Activated CD8-positive, alpha-beta T cell treated with anti-CD3 and anti-CD28 coated beads for 36 hours (primary cell): ENCODE measurements at regions not wholly inside any gene's neighbourhood (a gene's known extent, or its start where the extent isn't known, plus 50 kb on each side); places are given as distances from the start of the nearest gene placed in this dataset.

Experiments
- ATAC-seq: fragments of 200-7000 bp; cut with Tn5 transposase; one replicate; pipeline ENCODE4 v1.10.0; 2021; ENCODE audit warnings: mild to moderate bottlenecking, moderate library complexity
- CTCF ChIA-PET: fragments of 350-600 bp; sonication (Branson Sonifier 250); formaldehyde crosslinking; loops from one replicate; lab custom pipeline; 2021; ENCODE audit warnings: antibody characterized with exemption; lab: Charles Lee
- POLR2A ChIA-PET: fragments of 350-600 bp; sonication (Branson Sonifier 250); formaldehyde crosslinking; loops from one replicate; lab custom pipeline; 2021; ENCODE audit warnings: antibody characterized with exemption; lab: Charles Lee
- DNase-seq: peaks from one replicate; pipeline ENCODE4 v3.0.0-alpha.2; 2020
- H3K27ac Mint-ChIP-seq: one replicate; pipeline ENCODE4 v1.8.0; 2021; ENCODE audit warnings: mild to moderate bottlenecking, mixed read lengths
- H3K27me3 Mint-ChIP-seq: one replicate; pipeline ENCODE4 v1.8.0; 2021; ENCODE audit warnings: mixed read lengths
- H3K36me3 Mint-ChIP-seq: one replicate; pipeline ENCODE4 v1.8.0; 2021; ENCODE audit warnings: low read depth, mixed read lengths
- H3K4me1 Mint-ChIP-seq: one replicate; pipeline ENCODE4 v1.8.0; 2021; ENCODE audit warnings: low read depth, mixed read lengths
- H3K4me3 Mint-ChIP-seq: one replicate; pipeline ENCODE4 v1.8.0; 2021; ENCODE audit warnings: mild to moderate bottlenecking, moderate library complexity, mixed read lengths
- H3K9me3 Mint-ChIP-seq: one replicate; pipeline ENCODE4 v1.8.0; 2021; ENCODE audit warnings: mixed read lengths
- intact Hi-C: fragments of 100-400 bp; cut with micrococcal nuclease; formaldehyde crosslinking; loops from one replicate; pipeline ENCODE4 v1.10.0; 2022
- TF ChIP-seq, protein P1 (sequence below): fragments of 200-600 bp; IDR thresholded peaks from one replicate; pipeline ENCODE4 v1.8.0; 2022; ENCODE audit warnings: antibody characterized with exemption, mild to moderate bottlenecking

DNA sequence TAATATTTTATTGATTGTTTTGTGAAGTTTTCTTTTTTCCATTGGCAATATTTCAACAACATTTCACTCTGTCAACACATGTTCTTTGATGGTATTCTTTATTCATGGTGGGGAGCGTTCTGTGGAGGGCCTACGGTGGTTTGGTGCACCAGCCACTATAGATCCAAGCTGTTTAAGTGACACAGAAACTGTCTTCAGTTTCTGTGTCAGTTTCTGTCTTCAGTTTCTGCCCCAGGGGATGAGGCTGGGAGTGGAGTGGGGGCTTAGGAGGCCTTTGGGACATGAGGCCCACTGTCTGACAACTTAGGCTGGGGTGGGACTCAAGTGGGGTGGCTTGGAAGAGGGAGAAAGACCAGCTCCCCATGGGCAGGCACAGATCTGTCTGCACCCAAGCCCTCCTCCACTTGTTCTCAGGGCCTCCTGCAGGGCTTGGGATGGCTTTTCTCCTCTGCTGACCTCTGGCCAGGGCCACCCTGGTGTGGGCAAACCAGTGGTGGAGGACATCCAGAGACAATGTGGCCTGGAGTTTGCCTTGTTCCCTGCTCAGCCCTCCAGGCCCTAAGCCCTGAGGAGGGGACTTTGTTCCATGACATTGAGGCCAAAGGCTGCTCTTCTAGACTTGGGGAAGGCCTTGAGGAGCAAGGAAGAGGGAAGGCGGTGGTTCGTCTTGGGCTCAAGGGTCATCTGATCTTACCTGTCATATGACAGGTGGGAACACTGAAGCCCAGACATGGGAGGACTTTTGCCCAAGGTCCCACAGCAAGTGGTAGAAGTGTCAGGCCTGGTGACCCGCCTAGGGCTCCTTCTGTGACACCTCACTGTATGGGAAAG lies 60.3 kb upstream of the SMAD6 start:
- CTCF ChIA-PET = interaction anchor here (1.2 kb wide), 1 partner anchor 210 kb away, joined by 4 read pairs; no protein-coding TSS in a partner anchor
- H3K4me3 Mint-ChIP-seq = no peak overlapping the region

GRCh38 chr15:66642514-66642913 lies 59.5 kb upstream of the SMAD6 start:
- Mint-ChIP-seq H3K9me3 (no peaks in the 10 kb centered on the region), H3K27me3 (no peaks in the 10 kb centered on the region), H3K4me3 (no peak overlapping the region), H3K27ac (no peak overlapping the region), H3K4me1 (peaks cover 9% of the 10 kb centered on the region), H3K36me3 (no peaks in the 10 kb centered on the region)
- DNase-seq = no peak
- ChIA-PET CTCF (interaction anchor here (1.2 kb wide), 1 partner anchor 209 kb away, joined by 4 read pairs; no protein-coding TSS in a partner anchor), POLR2A (no interaction called here)
- intact Hi-C loops = no loop called here
- TF ChIP-seq, protein P1, sequence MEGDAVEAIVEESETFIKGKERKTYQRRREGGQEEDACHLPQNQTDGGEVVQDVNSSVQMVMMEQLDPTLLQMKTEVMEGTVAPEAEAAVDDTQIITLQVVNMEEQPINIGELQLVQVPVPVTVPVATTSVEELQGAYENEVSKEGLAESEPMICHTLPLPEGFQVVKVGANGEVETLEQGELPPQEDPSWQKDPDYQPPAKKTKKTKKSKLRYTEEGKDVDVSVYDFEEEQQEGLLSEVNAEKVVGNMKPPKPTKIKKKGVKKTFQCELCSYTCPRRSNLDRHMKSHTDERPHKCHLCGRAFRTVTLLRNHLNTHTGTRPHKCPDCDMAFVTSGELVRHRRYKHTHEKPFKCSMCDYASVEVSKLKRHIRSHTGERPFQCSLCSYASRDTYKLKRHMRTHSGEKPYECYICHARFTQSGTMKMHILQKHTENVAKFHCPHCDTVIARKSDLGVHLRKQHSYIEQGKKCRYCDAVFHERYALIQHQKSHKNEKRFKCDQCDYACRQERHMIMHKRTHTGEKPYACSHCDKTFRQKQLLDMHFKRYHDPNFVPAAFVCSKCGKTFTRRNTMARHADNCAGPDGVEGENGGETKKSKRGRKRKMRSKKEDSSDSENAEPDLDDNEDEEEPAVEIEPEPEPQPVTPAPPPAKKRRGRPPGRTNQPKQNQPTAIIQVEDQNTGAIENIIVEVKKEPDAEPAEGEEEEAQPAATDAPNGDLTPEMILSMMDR = no peak
- ATAC-seq = no peak

More for the DNA sequence above, 60.3 kb upstream of the SMAD6 start:
- POLR2A ChIA-PET = no interaction called here
- H3K27ac Mint-ChIP-seq = no peak overlapping the region
- no peaks in the 10 kb centered on the region for H3K9me3 Mint-ChIP-seq
- H3K4me1 Mint-ChIP-seq = peaks cover 9% of the 10 kb centered on the region
- ATAC-seq (no peak), DNase-seq (no peak)
- TF ChIP-seq, protein P1 = no peak
- no peaks in the 10 kb centered on the region for H3K27me3 Mint-ChIP-seq
- H3K36me3 Mint-ChIP-seq = no peaks in the 10 kb centered on the region
- intact Hi-C loops = no loop called here

DNA sequence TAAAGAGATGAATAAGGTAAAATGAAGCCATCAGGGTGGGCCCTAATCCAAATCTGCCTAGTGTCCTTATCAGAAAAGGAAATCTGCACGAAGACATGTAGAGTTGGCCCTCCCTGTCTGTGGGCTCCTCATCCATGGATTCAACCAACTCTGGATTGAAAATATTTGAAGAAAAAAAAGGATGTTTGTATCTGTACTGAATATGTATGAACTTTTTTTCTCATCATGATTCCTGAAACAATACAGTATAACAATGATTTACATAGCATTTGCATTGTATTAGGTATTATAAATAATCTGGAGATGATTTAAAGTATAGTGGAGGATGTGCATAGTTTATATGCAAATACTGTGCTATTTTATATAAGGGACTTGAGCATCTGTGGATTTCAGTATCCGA lies 59.0 kb upstream of the SMAD6 start:
- CTCF ChIA-PET = interaction anchor here (1.2 kb wide), 1 partner anchor 209 kb away, joined by 4 read pairs; no protein-coding TSS in a partner anchor
- Mint-ChIP-seq H3K9me3 (no peaks in the 10 kb centered on the region), H3K27ac (no peak overlapping the region), H3K4me1 (peaks cover 7% of the 10 kb centered on the region), H3K36me3 (no peaks in the 10 kb centered on the region), H3K27me3 (no peaks in the 10 kb centered on the region), H3K4me3 (no peak overlapping the region)
- TF ChIP-seq, protein P1 = no peak
- ATAC-seq = no peak
- DNase-seq = no peak
- intact Hi-C loops = no loop called here
- POLR2A ChIA-PET = no interaction called here

- H3K27me3 Mint-ChIP-seq = no peaks in the 10 kb centered on the region
- intact Hi-C loops = no loop called here
- no peak overlapping the region for H3K27ac Mint-ChIP-seq
- DNase-seq = no peak
- no peaks in the 10 kb centered on the region for H3K36me3 Mint-ChIP-seq
- no peaks in the 10 kb centered on the region for H3K4me1 Mint-ChIP-seq
- TF ChIP-seq, protein P1 = no peak
- POLR2A ChIA-PET = no interaction called here
- H3K9me3 Mint-ChIP-seq = no peaks in the 10 kb centered on the region
- CTCF ChIA-PET = no interaction called here
- no peak for ATAC-seq
- H3K4me3 Mint-ChIP-seq = no peak overlapping the region
Observed at GRCh38 chr15:66644000-66644787, 57.8 kb upstream of the SMAD6 start.

- H3K27me3 Mint-ChIP-seq = no peaks in the 10 kb centered on the region
- ATAC-seq (no peak), DNase-seq (no peak)
- no peak overlapping the region for H3K4me3 Mint-ChIP-seq
- CTCF ChIA-PET = no interaction called here
- no peaks in the 10 kb centered on the region for H3K9me3 Mint-ChIP-seq
- H3K4me1 Mint-ChIP-seq = no peaks in the 10 kb centered on the region
- H3K27ac Mint-ChIP-seq = no peak overlapping the region
- intact Hi-C loops = no loop called here
- POLR2A ChIA-PET = no interaction called here
- TF ChIP-seq, protein P1 = no peak
- no peaks in the 10 kb centered on the region for H3K36me3 Mint-ChIP-seq
Observed at GRCh38 chr15:66644869-66645268, 57.2 kb upstream of the SMAD6 start.
